Spleen (tissue), 11 donors: ENCODE measurements at regions not wholly inside any gene's neighbourhood (a gene's known extent, or its start where the extent isn't known, plus 50 kb on each side); places are given as distances from the start of the nearest gene placed in this dataset.

Experiments
- DNase-seq: peaks from one replicate; pipeline ENCODE4 v3.0.0-alpha.2; 2020
- H3K27ac ChIP-seq, 8 donors: fragments of 200-600 bp; sonication (generic) in 7 of 8; 1 replicate in 4 of 8; 2 replicates in 4 of 8; pipeline versions ENCODE4 v1.5.0 to v1.8.0; 2016 to 2021; ENCODE audit warnings: inconsistent platforms in 4 of 8, mild to moderate bottlenecking in 4 of 8, moderate library complexity in 1 of 8
- H3K27me3 ChIP-seq, 7 donors: fragments of 200-600 bp; sonication (generic) in 6 of 7; replicated peaks in 1 of 7; 1 replicate in 4 of 7; 2 replicates in 3 of 7; pipeline versions ENCODE4 v1.5.0 to v1.8.0; 2016 to 2021; ENCODE audit warnings: inconsistent platforms in 3 of 7, mild to moderate bottlenecking in 1 of 7
- H3K36me3 ChIP-seq, 6 donors: fragments of 200-600 bp; sonication (generic) in 5 of 6; 1 replicate in 4 of 6; 2 replicates in 2 of 6; pipeline versions ENCODE4 v1.5.0 to v1.8.0; 2016 to 2021; ENCODE audit warnings: inconsistent platforms in 2 of 6
- H3K4me1 ChIP-seq, 6 donors: fragments of 200-600 bp; sonication (generic) in 5 of 6; 1 replicate in 3 of 6; 2 replicates in 3 of 6; pipeline versions ENCODE4 v1.5.0 to v1.8.0; 2016 to 2021; ENCODE audit warnings: inconsistent platforms in 3 of 6
- H3K4me3 ChIP-seq, 8 donors: fragments of 200-600 bp; sonication (generic) in 7 of 8; 1 replicate in 4 of 8; 2 replicates in 4 of 8; pipeline versions ENCODE4 v1.5.0 to v1.8.0; 2016 to 2021; ENCODE audit warnings: inconsistent platforms in 4 of 8, mild to moderate bottlenecking in 4 of 8, moderate library complexity in 2 of 8
- H3K9me3 ChIP-seq, 8 donors: fragments of 200-600 bp; sonication (generic) in 7 of 8; 1 replicate in 4 of 8; 2 replicates in 4 of 8; pipeline versions ENCODE4 v1.5.0 to v1.8.0; 2016 to 2021; ENCODE audit warnings: inconsistent platforms in 4 of 8
- CTCF ChIP-seq, 11 experiments: fragments of 200-600 bp in 7 of 11; fragments of 450-650 bp in 4 of 11; sonication (generic) in 4 of 11; IDR thresholded peaks in 8 of 11; conservative IDR thresholded peaks in 3 of 11; 1 replicate in 7 of 11; 2 replicates in 4 of 11; pipeline versions ENCODE4 v1.4.0 to v1.8.0; 2016 to 2021; ENCODE audit warnings: antibody characterized with exemption in 11 of 11, inconsistent platforms in 4 of 11, mild to moderate bottlenecking in 1 of 11
- POLR2A ChIP-seq, 3 donors: fragments of 450-650 bp; IDR thresholded peaks; one replicate each; pipeline ENCODE4 v1.5.1; 2017; ENCODE audit warnings: antibody characterized with exemption in 3 of 3, mild to moderate bottlenecking in 1 of 3
- POLR2AphosphoS5 ChIP-seq, 3 donors: sonication (generic); formaldehyde crosslinking; IDR thresholded peaks; one replicate each; pipeline ENCODE4 v1.5.1; 2017; ENCODE audit warnings: antibody characterized with exemption in 3 of 3
- WGBS, 5 donors: extraction: QIAGEN DNeasy Blood & Tissue Kit in 3 of 5; methylation state at CpG; one replicate each; pipeline versions ENCODE4 v1.1.5 to v1.1.7; 2013 to 2018; 5-methylcytosine and 5-hydroxymethylcytosine counted together
- intact Hi-C: fragments of 100-400 bp; cut with DNase I; formaldehyde crosslinking; loops from one replicate; pipeline ENCODE4 v1.15.0; 2023; ENCODE audit warnings: low total_unique reads
- donor health status: healthy with polysubstance abuse.
- donor health status: DM: no; HTN: no; CAD: no; lungs with moderate emphysema.
- donor health status: DM: no; HTN: no; CAD: no.
- donor health status: Bipolar disorder and iron deficiency.
- donor health status: healthy.
- donor health status: DM: no; HTN: no; CAD: no.
- donor health status: DM: yes; HTN: yes; CAD: no.

- intact Hi-C loops, result no loop called here
- H3K4me3 ChIP-seq, result no peak overlapping the region
- peaks cover 0 to 20% (median 8%) of the 10 kb centered on the region in 8 donors for H3K9me3 ChIP-seq
- TF ChIP-seq POLR2AphosphoS5 (IDR thresholded peaks at IDR 0.05), result no peak
- no peaks in the 10 kb centered on the region for H3K27me3 ChIP-seq
- DNase-seq, result no peak
- no peaks in the 10 kb centered on the region for H3K4me1 ChIP-seq
- H3K36me3 ChIP-seq, result no peaks in the 10 kb centered on the region
- no peak overlapping the region for H3K27ac ChIP-seq
- WGBS, 5 donors, result 69 to 87% (median 85%) methylated on average over 10 of the region's 10 CpGs
These were observed 692.6 kb downstream of the VRK1 start for GRCh38 chr14:97489750-97490149.

- no peak overlapping the region for H3K27ac ChIP-seq
- H3K4me1 ChIP-seq, result no peaks in the 10 kb centered on the region
- H3K27me3 ChIP-seq, result no peaks in the 10 kb centered on the region
- WGBS, 5 donors, result 82 to 91% (median 86%) methylated on average over 10 of the region's 10 CpGs
- no peak for TF ChIP-seq POLR2AphosphoS5 (IDR thresholded peaks at IDR 0.05)
- no peak for TF ChIP-seq POLR2A (IDR thresholded peaks at IDR 0.05)
- TF ChIP-seq CTCF (IDR thresholded peaks at IDR 0.05 in 8 of 11, conservative IDR thresholded peaks at IDR 0.05 in 3 of 11), result no peak
- peaks cover 0 to 20% (median 8%) of the 10 kb centered on the region in 8 donors for H3K9me3 ChIP-seq
- DNase-seq, result no peak
- intact Hi-C loops, result no loop called here
- H3K4me3 ChIP-seq, result no peak overlapping the region
- H3K36me3 ChIP-seq, result no peaks in the 10 kb centered on the region
These were observed 693.4 kb downstream of the VRK1 start for GRCh38 chr14:97490521-97491070.

GRCh38 chr14:97491697-97492096 lies 694.5 kb downstream of the VRK1 start:
- no peak for TF ChIP-seq POLR2AphosphoS5 (IDR thresholded peaks at IDR 0.05)
- no peak for TF ChIP-seq POLR2A (IDR thresholded peaks at IDR 0.05)
- no peak for TF ChIP-seq CTCF (IDR thresholded peaks at IDR 0.05 in 8 of 11, conservative IDR thresholded peaks at IDR 0.05 in 3 of 11)
- 67 to 83% (median 70%) methylated on average over 5 of the region's 5 CpGs for WGBS, 5 donors

GRCh38 chr14:97499790-97500481 lies 702.8 kb downstream of the VRK1 start:
- Histone ChIP-seq H3K4me3 (no peak overlapping the region), H3K9me3 (no peaks in the 10 kb centered on the region), H3K27ac (no peak overlapping the region), H3K4me1 (no peaks in the 10 kb centered on the region), H3K27me3 (no peaks in the 10 kb centered on the region), H3K36me3 (no peaks in the 10 kb centered on the region)
- intact Hi-C loops, result no loop called here
- no peak for DNase-seq
- 59 to 75% (median 72%) methylated on average over 6 of the region's 6 CpGs for WGBS, 5 donors
- TF ChIP-seq POLR2AphosphoS5 (IDR thresholded peaks at IDR 0.05), result no peak
- TF ChIP-seq CTCF (IDR thresholded peaks at IDR 0.05 in 8 of 11, conservative IDR thresholded peaks at IDR 0.05 in 3 of 11), result no peak
- TF ChIP-seq POLR2A (IDR thresholded peaks at IDR 0.05), result no peak

More at GRCh38 chr14:97491697-97492096, 694.5 kb downstream of the VRK1 start:
- Histone ChIP-seq H3K4me3 (no peak overlapping the region), H3K36me3 (no peaks in the 10 kb centered on the region), H3K27me3 (no peaks in the 10 kb centered on the region), H3K9me3 (peaks cover 0 to 20% (median 8%) of the 10 kb centered on the region in 8 donors), H3K4me1 (no peaks in the 10 kb centered on the region), H3K27ac (no peak overlapping the region)
- DNase-seq, result no peak
- intact Hi-C loops, result no loop called here
